HCT116 (cell line): ENCODE measurements at regions not wholly inside any gene's neighbourhood (a gene's known extent, or its start where the extent isn't known, plus 50 kb on each side); places are given as distances from the start of the nearest gene placed in this dataset.

Experiments
- CEBPB ChIP-seq: IDR thresholded peaks from 2 replicates; pipeline ENCODE4 v1.6.1; 2012; ENCODE audit warnings: low read depth
- EZH2 ChIP-seq: fragments of 200-600 bp; sonication (generic); IDR thresholded peaks from 2 replicates; pipeline ENCODE4 v1.6.1; 2017; ENCODE audit warnings: antibody characterized with exemption, mixed run types
- FOSL1 ChIP-seq: IDR thresholded peaks from 2 replicates; pipeline ENCODE4 v1.6.1; 2012; ENCODE audit warnings: low read depth
- POLR2A ChIP-seq: IDR thresholded peaks from 2 replicates; pipeline ENCODE4 v1.7.0; 2011; ENCODE audit warnings: borderline replicate concordance; ENCODE audit not compliant: insufficient read depth, insufficient read length; ENCODE audit errors: extremely low read depth
- SP1 ChIP-seq: IDR thresholded peaks from 2 replicates; pipeline ENCODE4 v1.6.1; 2012; ENCODE audit warnings: low read depth
- TCF7L2 ChIP-seq: IDR thresholded peaks from 2 replicates; pipeline ENCODE4 v1.7.0; 2011; ENCODE audit warnings: borderline replicate concordance, inconsistent platforms; ENCODE audit not compliant: insufficient read depth, insufficient read length; ENCODE audit errors: extremely low read depth
- TF ChIP-seq, protein P1 (sequence below): IDR thresholded peaks from 2 replicates; pipeline ENCODE4 v1.6.1; 2012
- TF ChIP-seq, protein P2 (sequence below): IDR thresholded peaks from 2 replicates; pipeline ENCODE4 v1.6.1; 2012
- TF ChIP-seq, protein P3 (sequence below), 3 experiments: fragments of 200-600 bp in 1 of 3; sonication (generic) in 1 of 3; IDR thresholded peaks in 2 of 3; conservative IDR thresholded peaks in 1 of 3; 2 replicates each; pipeline ENCODE4 v1.5.1; 2012 to 2017; ENCODE audit warnings: low read depth in 2 of 3, low read length in 2 of 3, antibody characterized with exemption in 1 of 3, borderline replicate concordance in 1 of 3, control low read depth in 1 of 3, mild to moderate bottlenecking in 1 of 3, mixed read lengths in 1 of 3, mixed run types in 1 of 3, moderate library complexity in 1 of 3; ENCODE audit not compliant: insufficient read depth in 1 of 3

DNA sequence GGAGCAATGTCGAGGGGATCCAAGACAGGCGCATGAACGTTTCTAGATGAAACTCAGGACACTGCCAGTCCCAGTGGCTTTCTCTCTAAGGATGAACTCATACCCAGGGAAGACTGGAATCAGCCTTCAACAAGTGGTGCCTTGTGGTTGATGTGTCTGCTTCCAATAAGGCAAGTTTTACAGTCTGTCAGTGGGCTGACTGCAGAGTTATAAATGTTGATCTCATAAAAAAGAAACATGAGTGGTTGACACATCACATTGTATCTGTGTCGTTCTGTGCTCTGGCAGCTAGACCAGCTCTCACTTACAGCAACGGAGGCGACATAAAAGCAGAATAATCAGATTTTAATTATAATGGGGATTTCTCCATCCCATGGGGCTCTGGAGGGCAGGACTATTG lies 96.7 kb downstream of the SNX19 start:
- TF ChIP-seq, protein P1, sequence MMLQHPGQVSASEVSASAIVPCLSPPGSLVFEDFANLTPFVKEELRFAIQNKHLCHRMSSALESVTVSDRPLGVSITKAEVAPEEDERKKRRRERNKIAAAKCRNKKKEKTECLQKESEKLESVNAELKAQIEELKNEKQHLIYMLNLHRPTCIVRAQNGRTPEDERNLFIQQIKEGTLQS, result no peak
- TF ChIP-seq, protein P2, sequence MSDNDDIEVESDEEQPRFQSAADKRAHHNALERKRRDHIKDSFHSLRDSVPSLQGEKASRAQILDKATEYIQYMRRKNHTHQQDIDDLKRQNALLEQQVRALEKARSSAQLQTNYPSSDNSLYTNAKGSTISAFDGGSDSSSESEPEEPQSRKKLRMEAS, result no peak
- TF ChIP-seq SP1, result no peak
- no peak for TF ChIP-seq EZH2
- TF ChIP-seq, protein P3, sequence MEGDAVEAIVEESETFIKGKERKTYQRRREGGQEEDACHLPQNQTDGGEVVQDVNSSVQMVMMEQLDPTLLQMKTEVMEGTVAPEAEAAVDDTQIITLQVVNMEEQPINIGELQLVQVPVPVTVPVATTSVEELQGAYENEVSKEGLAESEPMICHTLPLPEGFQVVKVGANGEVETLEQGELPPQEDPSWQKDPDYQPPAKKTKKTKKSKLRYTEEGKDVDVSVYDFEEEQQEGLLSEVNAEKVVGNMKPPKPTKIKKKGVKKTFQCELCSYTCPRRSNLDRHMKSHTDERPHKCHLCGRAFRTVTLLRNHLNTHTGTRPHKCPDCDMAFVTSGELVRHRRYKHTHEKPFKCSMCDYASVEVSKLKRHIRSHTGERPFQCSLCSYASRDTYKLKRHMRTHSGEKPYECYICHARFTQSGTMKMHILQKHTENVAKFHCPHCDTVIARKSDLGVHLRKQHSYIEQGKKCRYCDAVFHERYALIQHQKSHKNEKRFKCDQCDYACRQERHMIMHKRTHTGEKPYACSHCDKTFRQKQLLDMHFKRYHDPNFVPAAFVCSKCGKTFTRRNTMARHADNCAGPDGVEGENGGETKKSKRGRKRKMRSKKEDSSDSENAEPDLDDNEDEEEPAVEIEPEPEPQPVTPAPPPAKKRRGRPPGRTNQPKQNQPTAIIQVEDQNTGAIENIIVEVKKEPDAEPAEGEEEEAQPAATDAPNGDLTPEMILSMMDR (IDR thresholded peaks at IDR 0.05 in 2 of 3, conservative IDR thresholded peaks at IDR 0.05 in 1 of 3; ENCODE audit: borderline replicate concordance in 1 of 3, insufficient read depth in 1 of 3, low read depth in 2 of 3, low read length in 2 of 3), result no peak
- no peak for TF ChIP-seq TCF7L2
- no peak for TF ChIP-seq CEBPB
- TF ChIP-seq FOSL1, result no peak
- TF ChIP-seq POLR2A, result no peak
